HG02840 (cell line): ENCODE measurements at regions not wholly inside any gene's neighbourhood (a gene's known extent, or its start where the extent isn't known, plus 50 kb on each side); places are given as distances from the start of the nearest gene placed in this dataset.
A peak's percentile ranks its signal among the peaks of the same experiment; 100 is the strongest.
"Not testable (repeated sequence)": the region's sequence is repeated elsewhere in the genome, so short reads cannot be mapped to it uniquely, and the experiment has no call there.

Source experiments
- ATAC-seq: cut with Tn5 transposase; IDR thresholded peaks from one replicate; pipeline ENCODE4 v1.9.1; 2021; ENCODE audit warnings: mild to moderate bottlenecking, moderate library complexity, moderate number of reproducible peaks; ENCODE audit not compliant: unreplicated experiment, low FRiP score

DNA sequence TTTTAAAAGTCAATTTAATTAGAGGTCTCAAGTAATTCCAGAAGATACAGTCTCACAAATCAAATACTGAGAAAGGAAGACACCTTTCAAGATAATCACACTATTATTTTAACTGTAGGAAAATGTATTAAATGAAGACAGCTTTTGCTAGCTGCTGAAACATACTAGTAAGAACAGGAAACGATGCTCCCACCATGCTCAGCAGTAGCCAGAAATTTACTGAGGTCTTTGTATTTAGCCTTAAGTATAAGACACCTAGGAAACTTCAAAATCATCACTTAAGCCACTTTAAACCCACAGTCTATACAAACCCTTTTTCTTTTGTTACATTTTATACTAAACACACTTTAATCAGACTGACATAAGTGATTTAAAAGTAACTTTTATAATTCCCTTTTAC, 72.7 kb upstream of the NPIPB12 start:
- not testable (repeated sequence) for ATAC-seq

DNA sequence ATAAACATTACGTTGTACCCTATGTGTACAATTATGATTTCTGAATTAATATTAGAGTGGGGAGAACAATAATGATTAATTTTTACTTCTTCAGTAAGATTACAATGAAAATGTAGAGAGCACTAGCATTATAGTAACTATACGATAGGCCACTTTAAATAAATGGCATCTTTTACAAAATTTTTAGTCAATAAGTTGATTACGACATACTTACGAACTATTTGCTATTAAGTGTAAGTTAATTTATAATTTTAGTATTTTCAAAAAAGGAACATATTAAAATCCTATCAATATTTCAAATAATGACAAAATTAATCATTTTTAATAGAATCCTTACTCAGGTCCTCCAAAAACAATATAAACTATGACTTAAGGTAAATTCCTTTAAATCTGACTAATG, 75.6 kb upstream of the NPIPB12 start:
- ATAC-seq: not testable (repeated sequence)

GRCh38 chr16:29591919-29592318, 71.1 kb upstream of the SPN start:
- not testable (repeated sequence) for ATAC-seq

DNA sequence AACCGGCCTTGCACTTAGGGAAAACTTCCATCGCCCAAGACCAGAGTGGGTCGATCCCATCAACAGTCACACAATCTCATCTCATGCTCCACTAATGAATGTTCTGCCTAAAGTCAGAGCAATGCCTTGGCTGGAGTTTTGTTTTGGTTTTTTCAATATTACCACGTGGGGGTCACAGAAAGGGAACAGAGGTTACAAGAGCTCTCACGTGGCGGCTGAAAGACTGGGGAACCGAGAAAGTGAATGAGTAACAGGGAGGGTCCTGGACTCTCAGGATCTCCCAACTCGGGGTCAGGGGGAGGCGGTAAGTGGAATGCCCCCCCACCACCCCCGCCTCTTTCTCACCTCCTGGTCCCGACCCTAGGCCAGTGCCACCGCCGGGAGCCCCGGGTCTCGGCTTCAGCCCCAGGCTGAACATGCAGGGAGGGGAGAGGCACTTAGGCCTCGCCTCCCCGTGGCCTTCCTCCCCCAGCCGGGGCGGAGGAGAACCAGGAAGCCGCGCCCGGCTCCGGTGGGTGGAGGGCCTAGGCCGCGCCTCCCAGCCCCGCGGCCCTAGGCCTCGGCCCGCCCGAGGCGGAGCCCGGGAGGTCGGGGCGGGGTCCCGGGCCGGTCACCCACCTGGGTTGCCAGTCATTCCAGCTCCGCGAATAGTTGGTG, 68.7 kb upstream of the SPN start:
- ATAC-seq: peak; percentile 41

GRCh38 chr16:29594926-29595838, 67.9 kb upstream of the SPN start:
- peak; percentile 63 for ATAC-seq

DNA sequence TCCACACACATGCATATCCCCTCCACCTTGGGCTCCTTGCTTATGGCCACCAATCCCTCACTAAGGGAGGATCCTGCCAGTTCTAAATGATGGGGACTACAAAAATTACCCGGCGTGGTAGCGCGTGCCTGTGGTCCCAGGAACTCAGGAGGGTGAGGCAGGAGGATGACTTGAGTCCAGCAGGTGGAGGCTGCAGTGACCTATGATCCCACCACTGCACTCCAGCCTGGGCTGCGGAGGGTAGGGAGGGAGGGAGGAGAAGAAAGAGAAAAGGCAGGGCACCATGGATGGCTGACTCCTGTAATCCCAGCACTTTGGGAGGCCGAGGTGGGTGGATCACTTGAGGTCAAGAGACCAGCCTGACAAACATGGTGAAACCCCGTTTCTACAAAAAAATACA, 66.0 kb upstream of the SPN start:
- ATAC-seq: not testable (repeated sequence)

DNA sequence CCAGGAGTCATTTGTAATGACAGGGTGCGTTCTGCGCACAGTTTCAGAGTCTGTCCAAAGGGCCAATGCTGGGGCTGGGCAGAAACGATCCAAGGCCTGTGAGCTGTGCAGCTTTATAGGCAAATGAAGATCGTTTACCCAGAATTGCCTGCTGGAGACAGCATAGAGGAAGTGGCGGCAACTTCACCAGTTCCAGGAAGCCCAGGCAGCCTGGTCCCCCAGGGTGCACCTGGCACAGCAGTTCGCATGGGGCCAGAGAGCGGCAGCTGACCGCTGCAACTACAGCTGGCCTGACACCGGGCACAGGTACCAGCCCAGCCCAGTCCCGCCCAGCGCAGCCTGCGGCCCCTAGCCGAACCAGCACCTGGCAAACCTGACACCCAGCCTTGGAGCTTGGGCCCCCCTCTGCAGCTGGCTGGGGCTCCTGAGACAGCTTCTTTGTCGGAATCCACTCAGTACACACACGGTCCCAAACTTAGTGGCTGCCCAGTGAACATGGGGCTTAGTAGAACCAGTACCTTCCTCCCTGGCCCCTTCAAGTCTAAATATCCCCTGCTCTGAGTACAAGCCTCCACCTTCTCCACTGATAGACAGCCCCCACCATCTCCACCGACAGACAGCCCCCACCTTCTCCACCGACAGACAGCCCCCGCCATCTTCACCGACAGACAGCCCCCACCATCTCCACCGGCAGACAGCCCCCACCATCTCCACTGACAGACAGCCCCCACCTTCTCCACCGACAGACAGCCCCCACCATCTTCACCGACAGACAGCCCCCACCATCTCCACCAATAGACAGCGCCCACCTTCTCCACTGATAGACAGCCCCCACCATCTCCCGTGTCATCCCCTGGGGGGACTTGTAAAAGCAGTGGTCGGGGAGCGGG, 62.7 kb upstream of the SPN start:
- not testable (repeated sequence) for ATAC-seq

DNA sequence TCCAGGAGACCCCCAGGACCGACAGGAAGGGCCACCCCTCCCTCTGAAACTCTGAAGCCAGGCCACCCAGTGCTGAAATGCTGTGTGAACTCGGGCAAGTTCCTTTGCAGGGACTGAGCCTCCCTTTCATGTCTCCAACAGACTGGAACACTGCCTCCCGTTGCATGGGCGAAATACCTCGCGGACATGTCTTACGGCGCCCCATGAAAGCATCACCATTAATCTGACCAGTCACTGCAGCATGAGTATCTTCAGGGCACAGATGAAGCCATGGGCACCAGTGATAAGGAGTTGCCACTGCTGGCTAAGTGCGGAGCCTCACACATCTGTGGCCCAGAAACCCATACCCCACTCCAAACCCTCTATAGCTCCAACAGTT, 60.8 kb upstream of the SPN start:
- not testable (repeated sequence) for ATAC-seq

- not testable (repeated sequence) for ATAC-seq
Observed at GRCh38 chr16:29602683-29603088, 60.4 kb upstream of the SPN start.

- ATAC-seq: not testable (repeated sequence)
Observed at GRCh38 chr16:29604631-29605549, 58.2 kb upstream of the SPN start.

DNA sequence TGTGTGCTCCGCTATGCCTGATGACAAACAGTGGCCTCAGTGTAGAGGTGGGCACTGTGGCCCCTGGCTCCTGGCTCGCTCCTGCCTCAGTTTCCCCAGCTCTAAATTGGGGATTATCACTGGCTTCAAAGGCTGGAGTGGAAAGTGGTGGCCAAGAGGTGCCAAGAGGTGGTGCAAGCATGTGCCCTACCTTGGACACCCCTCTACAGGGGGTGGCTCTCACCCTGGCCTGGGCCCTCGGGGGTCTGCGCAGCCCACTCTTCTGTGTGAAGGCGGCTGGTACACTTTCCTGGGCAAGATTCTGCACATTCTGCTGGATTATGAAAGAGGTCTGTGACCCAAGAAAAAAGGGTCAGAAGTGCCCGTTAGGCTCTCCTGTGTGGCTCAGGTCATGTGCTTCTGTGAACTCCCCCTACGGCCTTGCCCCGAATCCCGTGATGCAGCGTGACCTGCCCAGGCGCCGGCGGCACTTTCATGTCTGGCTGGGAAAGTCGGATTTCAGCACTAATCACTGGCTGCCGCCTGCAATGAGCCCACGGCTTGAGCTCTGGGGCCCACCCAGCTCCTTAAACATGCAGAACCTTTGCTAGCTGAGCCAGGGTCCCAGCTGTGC, 57.3 kb upstream of the SPN start:
- ATAC-seq: not testable (repeated sequence)

DNA sequence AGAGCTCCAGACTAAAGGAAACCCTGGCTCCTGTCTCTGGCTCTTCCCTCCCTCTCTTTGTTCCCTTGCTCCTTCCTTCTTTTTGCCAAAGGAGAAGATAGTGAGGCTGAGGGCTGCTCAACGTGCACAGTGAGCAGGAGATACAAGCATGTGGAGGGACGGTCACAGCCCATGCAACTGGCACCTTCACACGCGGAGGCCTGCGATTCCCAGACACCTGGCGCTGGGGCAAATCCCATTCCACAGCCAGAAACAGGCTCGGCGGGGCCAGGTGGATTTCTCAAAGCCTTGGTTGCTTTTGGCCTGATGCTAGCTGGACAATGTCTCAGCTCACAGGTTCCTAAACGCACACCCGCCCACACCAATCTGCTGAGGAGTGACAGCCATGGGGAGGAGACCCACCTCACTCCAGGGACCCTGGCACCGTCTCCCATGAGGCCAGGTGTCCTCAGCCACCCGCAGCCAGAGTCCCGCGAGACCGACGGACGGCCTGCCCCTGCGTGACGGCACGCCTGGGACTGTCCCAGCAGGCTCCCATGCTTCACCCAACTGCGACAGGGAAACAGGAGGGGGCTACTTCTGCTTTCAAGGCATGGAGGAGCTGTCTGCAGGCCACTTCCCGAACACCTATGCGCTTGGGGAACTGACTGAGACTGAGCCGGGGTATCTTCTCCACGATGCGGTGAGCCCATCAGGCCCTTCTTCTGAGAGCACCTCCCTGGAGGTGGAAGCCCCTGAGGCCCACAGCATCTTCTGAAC, 56.2 kb upstream of the SPN start:
- not testable (repeated sequence) for ATAC-seq

DNA sequence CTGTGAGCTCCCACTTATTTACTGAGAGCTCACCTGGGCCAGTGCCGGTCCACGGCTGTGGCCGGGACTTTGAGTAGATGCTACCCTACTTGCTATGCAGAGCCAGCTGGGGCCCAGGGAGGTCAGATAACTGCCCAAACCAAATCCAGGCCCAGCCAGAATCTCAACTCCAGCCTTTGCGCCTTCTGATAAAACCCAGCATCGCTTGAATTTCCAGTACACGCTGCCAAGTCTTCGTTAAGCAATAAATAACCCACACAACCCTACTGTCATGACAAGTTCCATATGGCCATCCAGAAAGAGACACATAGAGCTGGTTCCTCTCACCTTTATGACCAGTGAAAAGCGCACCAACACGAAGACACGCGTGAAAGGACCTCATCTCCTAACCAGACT, 55.6 kb upstream of the SPN start:
- ATAC-seq: not testable (repeated sequence)

GRCh38 chr16:29612381-29613306, 50.4 kb upstream of the SPN start:
- ATAC-seq: peak; percentile 37
